ENCODE measurements at regions not wholly inside any gene's neighbourhood (a gene's known extent, or its start where the extent isn't known, plus 50 kb on each side); places are given as distances from the start of the nearest gene placed in this dataset.

GRCh38 chr1:193552274-193552673 is 365.9 kb upstream of the B3GALT2 start:
- no peak for TF ChIP-seq CTCF (IDR thresholded peaks at IDR 0.05; ENCODE audit: low read length)
- no peak for TF ChIP-seq EZH2 (IDR thresholded peaks at IDR 0.05; ENCODE audit: borderline replicate concordance, low read length)
